ENCODE measurements at regions not wholly inside any gene's neighbourhood (a gene's known extent, or its start where the extent isn't known, plus 50 kb on each side); places are given as distances from the start of the nearest gene placed in this dataset.

DNA sequence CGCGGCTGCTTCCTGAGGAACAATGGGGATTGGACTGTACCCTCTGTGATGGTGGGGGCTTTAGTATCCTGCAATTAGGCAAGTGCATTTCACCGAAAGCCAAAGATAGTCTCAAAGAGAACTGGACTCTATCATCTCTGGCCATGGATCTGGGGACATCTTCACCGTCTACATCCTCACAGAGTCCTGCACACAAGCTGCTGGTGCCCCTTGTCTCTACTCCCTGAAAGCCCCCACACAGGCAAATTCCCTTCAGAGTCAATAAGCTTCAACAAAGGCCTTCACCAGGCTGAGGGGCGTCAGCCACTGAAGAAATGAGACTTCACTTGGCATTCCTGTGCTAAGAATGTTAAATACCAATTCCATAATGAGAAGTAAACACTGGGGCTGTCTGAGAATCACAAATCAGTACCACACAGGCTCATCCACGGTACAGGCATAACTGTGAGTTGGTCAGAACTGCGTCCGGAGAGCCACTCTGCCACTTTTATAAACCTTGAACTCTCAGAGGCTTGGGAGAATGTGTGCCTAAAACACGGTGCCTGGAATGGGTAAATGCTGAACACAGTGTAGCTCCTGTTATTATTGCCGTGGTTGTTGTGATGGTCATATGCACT is 432.7 kb downstream of the ZNF521 start:
- TF ChIP-seq, protein P1, sequence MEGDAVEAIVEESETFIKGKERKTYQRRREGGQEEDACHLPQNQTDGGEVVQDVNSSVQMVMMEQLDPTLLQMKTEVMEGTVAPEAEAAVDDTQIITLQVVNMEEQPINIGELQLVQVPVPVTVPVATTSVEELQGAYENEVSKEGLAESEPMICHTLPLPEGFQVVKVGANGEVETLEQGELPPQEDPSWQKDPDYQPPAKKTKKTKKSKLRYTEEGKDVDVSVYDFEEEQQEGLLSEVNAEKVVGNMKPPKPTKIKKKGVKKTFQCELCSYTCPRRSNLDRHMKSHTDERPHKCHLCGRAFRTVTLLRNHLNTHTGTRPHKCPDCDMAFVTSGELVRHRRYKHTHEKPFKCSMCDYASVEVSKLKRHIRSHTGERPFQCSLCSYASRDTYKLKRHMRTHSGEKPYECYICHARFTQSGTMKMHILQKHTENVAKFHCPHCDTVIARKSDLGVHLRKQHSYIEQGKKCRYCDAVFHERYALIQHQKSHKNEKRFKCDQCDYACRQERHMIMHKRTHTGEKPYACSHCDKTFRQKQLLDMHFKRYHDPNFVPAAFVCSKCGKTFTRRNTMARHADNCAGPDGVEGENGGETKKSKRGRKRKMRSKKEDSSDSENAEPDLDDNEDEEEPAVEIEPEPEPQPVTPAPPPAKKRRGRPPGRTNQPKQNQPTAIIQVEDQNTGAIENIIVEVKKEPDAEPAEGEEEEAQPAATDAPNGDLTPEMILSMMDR (IDR thresholded peaks at IDR 0.05), result no peak
- TF ChIP-seq KDM1A (IDR thresholded peaks at IDR 0.05; ENCODE audit: low read depth) (no peak), RAD21 (conservative IDR thresholded peaks at IDR 0.05 in 1 of 2, IDR thresholded peaks at IDR 0.05 in 1 of 2) (no peak), MAFK (IDR thresholded peaks at IDR 0.05; ENCODE audit: partially characterized antibody) (no peak), CHD2 (IDR thresholded peaks at IDR 0.05; ENCODE audit: low read length, partially characterized antibody) (no peak), POLR2A (IDR thresholded peaks at IDR 0.05; ENCODE audit: low read length) (no peak), KDM5A (IDR thresholded peaks at IDR 0.05) (no peak), MAZ (IDR thresholded peaks at IDR 0.05; ENCODE audit: borderline replicate concordance, low read depth, low read length) (no peak), EP300 (IDR thresholded peaks at IDR 0.05) (no peak), MYC (IDR thresholded peaks at IDR 0.05; ENCODE audit: borderline replicate concordance, low read length) (no peak)
- TF ChIP-seq, protein P2, sequence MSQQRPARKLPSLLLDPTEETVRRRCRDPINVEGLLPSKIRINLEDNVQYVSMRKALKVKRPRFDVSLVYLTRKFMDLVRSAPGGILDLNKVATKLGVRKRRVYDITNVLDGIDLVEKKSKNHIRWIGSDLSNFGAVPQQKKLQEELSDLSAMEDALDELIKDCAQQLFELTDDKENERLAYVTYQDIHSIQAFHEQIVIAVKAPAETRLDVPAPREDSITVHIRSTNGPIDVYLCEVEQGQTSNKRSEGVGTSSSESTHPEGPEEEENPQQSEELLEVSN (IDR thresholded peaks at IDR 0.05; ENCODE audit: borderline replicate concordance, low read depth), result no peak
- TF ChIP-seq, protein P3, sequence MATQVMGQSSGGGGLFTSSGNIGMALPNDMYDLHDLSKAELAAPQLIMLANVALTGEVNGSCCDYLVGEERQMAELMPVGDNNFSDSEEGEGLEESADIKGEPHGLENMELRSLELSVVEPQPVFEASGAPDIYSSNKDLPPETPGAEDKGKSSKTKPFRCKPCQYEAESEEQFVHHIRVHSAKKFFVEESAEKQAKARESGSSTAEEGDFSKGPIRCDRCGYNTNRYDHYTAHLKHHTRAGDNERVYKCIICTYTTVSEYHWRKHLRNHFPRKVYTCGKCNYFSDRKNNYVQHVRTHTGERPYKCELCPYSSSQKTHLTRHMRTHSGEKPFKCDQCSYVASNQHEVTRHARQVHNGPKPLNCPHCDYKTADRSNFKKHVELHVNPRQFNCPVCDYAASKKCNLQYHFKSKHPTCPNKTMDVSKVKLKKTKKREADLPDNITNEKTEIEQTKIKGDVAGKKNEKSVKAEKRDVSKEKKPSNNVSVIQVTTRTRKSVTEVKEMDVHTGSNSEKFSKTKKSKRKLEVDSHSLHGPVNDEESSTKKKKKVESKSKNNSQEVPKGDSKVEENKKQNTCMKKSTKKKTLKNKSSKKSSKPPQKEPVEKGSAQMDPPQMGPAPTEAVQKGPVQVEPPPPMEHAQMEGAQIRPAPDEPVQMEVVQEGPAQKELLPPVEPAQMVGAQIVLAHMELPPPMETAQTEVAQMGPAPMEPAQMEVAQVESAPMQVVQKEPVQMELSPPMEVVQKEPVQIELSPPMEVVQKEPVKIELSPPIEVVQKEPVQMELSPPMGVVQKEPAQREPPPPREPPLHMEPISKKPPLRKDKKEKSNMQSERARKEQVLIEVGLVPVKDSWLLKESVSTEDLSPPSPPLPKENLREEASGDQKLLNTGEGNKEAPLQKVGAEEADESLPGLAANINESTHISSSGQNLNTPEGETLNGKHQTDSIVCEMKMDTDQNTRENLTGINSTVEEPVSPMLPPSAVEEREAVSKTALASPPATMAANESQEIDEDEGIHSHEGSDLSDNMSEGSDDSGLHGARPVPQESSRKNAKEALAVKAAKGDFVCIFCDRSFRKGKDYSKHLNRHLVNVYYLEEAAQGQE (IDR thresholded peaks at IDR 0.05), result no peak

Data from A549 (cell line).